IMR-90 (cell line): ENCODE measurements at regions not wholly inside any gene's neighbourhood (a gene's known extent, or its start where the extent isn't known, plus 50 kb on each side); places are given as distances from the start of the nearest gene placed in this dataset.
"Not testable (repeated sequence)": the region's sequence is repeated elsewhere in the genome, so short reads cannot be mapped to it uniquely, and the experiment has no call there.

Source experiments
- ATAC-seq: fragments of 200-7000 bp; cut with Tn5 transposase; 2 replicates; pipeline ENCODE4 v1.9.1; 2020; ENCODE audit warnings: low read depth, mild to moderate bottlenecking, moderate library complexity
- BruUV-seq: library from RNA; stranded (reverse); fragments of 400-500 nt; replicated peaks from 2 replicates; lab custom pipeline; 2021; lab: Mats Ljungman, UMichigan
- CTCF ChIA-PET: fragments of 300-600 bp; formaldehyde crosslinking; extraction: SDS; loops from one replicate; lab custom pipeline; 2021; ENCODE audit warnings: antibody characterized with exemption; lab: Yijun Ruan, JAX
- POLR2A ChIA-PET: fragments of 300-600 bp; sonication (Branson Sonifier 250); formaldehyde crosslinking; loops from one replicate; lab custom pipeline; 2022; ENCODE audit warnings: antibody characterized with exemption; ENCODE audit not compliant: unreplicated experiment; lab: Charles Lee
- DNase-seq: peaks from one replicate; pipeline ENCODE4 v3.0.0; 2013
- H2AFZ ChIP-seq: replicated peaks from 2 replicates; pipeline ENCODE3; 2013; ENCODE audit warnings: low read length, mild to moderate bottlenecking; ENCODE audit not compliant: poor library complexity
- H2AK5ac ChIP-seq: 2 replicates; pipeline ENCODE4 v1.6.1; 2013; ENCODE audit warnings: low read depth, low read length, inconsistent platforms
- H2AK9ac ChIP-seq: replicated peaks from 2 replicates; pipeline ENCODE3; 2013; ENCODE audit warnings: mild to moderate bottlenecking, low read depth, low read length, moderate library complexity; ENCODE audit not compliant: poor library complexity
- H2BK120ac ChIP-seq: 2 replicates; pipeline ENCODE4 v1.6.1; 2013; ENCODE audit warnings: low read depth, low read length, inconsistent platforms
- H2BK15ac ChIP-seq: 3 replicates; pipeline ENCODE4 v1.6.1; 2013; ENCODE audit warnings: low read depth, low read length, inconsistent platforms
- H2BK20ac ChIP-seq: 2 replicates; pipeline ENCODE4 v1.6.1; 2013; ENCODE audit warnings: low read depth, mild to moderate bottlenecking, inconsistent platforms, low read length, moderate library complexity
- H2BK5ac ChIP-seq: 2 replicates; pipeline ENCODE4 v1.6.1; 2013; ENCODE audit warnings: mild to moderate bottlenecking, low read depth, low read length, inconsistent platforms; ENCODE audit not compliant: poor library complexity, severe bottlenecking
- H3K14ac ChIP-seq: replicated peaks from 2 replicates; pipeline ENCODE4 v1.6.1; 2013; ENCODE audit warnings: low read depth, low read length, inconsistent platforms
- H3K18ac ChIP-seq: 2 replicates; pipeline ENCODE4 v1.6.1; 2013; ENCODE audit warnings: low read depth, low read length, control low read depth
- H3K23ac ChIP-seq: 2 replicates; pipeline ENCODE4 v1.6.1; 2013; ENCODE audit warnings: low read depth, low read length, inconsistent platforms
- H3K27ac ChIP-seq: 2 replicates; pipeline ENCODE4 v1.5.1; 2013; ENCODE audit warnings: mild to moderate bottlenecking, control low read depth, low read length; ENCODE audit not compliant: insufficient read depth
- H3K27me3 ChIP-seq: 2 replicates; pipeline ENCODE4 v1.6.1; 2013; ENCODE audit warnings: low read length; ENCODE audit not compliant: control insufficient read depth, insufficient read depth
- H3K36me3 ChIP-seq: 2 replicates; pipeline ENCODE4 v1.6.1; 2013; ENCODE audit warnings: low read length, mixed read lengths; ENCODE audit not compliant: control insufficient read depth, insufficient read depth
- H3K4ac ChIP-seq: 2 replicates; pipeline ENCODE4 v1.6.1; 2013; ENCODE audit warnings: low read depth, low read length, inconsistent platforms
- H3K4me1 ChIP-seq: 2 replicates; pipeline ENCODE4 v1.6.1; 2013; ENCODE audit warnings: low read length, mixed read lengths; ENCODE audit not compliant: control insufficient read depth, insufficient read depth
- H3K4me2 ChIP-seq: 2 replicates; pipeline ENCODE4 v1.6.1; 2013; ENCODE audit warnings: low read depth, mild to moderate bottlenecking, control low read depth, low read length, moderate library complexity
- H3K4me3 ChIP-seq: 2 replicates; pipeline ENCODE4 v1.5.1; 2013; ENCODE audit warnings: low read depth, mild to moderate bottlenecking, control low read depth, low read length, moderate library complexity; ENCODE audit not compliant: insufficient read depth
- H3K56ac ChIP-seq: 2 replicates; pipeline ENCODE4 v1.6.1; 2013; ENCODE audit warnings: low read length, inconsistent platforms; ENCODE audit not compliant: insufficient read depth; ENCODE audit errors: extremely low read depth
- H3K79me1 ChIP-seq, 2 experiments: 2 replicates each; pipeline ENCODE4 v1.6.1; 2013; ENCODE audit warnings: low read length in 2 of 2, inconsistent platforms in 1 of 2, low read depth in 1 of 2
- H3K9ac ChIP-seq: 2 replicates; pipeline ENCODE4 v1.6.1; 2013; ENCODE audit warnings: low read depth, low read length, control low read depth
- H3K9me1 ChIP-seq: 2 replicates; pipeline ENCODE4 v1.6.1; 2013; ENCODE audit warnings: low read length, inconsistent platforms; ENCODE audit not compliant: insufficient read depth
- H3K9me3 ChIP-seq: 2 replicates; pipeline ENCODE4 v1.6.1; 2013; ENCODE audit warnings: low read length; ENCODE audit not compliant: control insufficient read depth, insufficient read depth
- H4K20me1 ChIP-seq: 2 replicates; pipeline ENCODE4 v1.6.1; 2013; ENCODE audit warnings: low read length, inconsistent platforms; ENCODE audit not compliant: insufficient read depth
- H4K5ac ChIP-seq: 2 replicates; pipeline ENCODE4 v1.6.1; 2013; ENCODE audit warnings: mild to moderate bottlenecking, low read depth, low read length, control low read depth
- H4K8ac ChIP-seq, 2 experiments: 2 replicates each; pipeline ENCODE4 v1.6.1; 2013; ENCODE audit warnings: low read depth in 2 of 2, low read length in 2 of 2, control low read depth in 1 of 2, inconsistent platforms in 1 of 2
- H4K91ac ChIP-seq: 2 replicates; pipeline ENCODE4 v1.6.1; 2013; ENCODE audit warnings: low read depth, low read length, inconsistent platforms; ENCODE audit not compliant: insufficient read depth
- WGBS, 2 experiments: methylation state at CpG; one replicate each; pipeline versions ENCODE4 v1.1.5 to v1.1.7; 2013; ENCODE audit warnings: missing lambda C conversion rate in 2 of 2; ENCODE audit not compliant: insufficient read length in 1 of 2; ENCODE audit errors: extremely low coverage in 2 of 2; 5-methylcytosine and 5-hydroxymethylcytosine counted together
- dilution Hi-C: fragments of 300-500 bp; cut with HindIII; formaldehyde crosslinking; loops from one replicate; pipeline ENCODE4 v1.14.3; 2018; ENCODE audit warnings: low sequenced_read_pairs; ENCODE audit not compliant: unreplicated experiment
- in situ Hi-C: fragments of 300-500 bp; cut with MboI; formaldehyde crosslinking; loops from 3 replicates; pipeline ENCODE4 v1.14.3; 2019; ENCODE audit warnings: low sequenced_read_pairs, inconsistent platforms, mixed read lengths
- intact Hi-C: fragments of 100-400 bp; cut with micrococcal nuclease; formaldehyde crosslinking; loops from 2 replicates; pipeline ENCODE4 v1.10.0; 2022

GRCh38 chr15:75116143-75116542 is 85.5 kb upstream of the C15orf39 start:
- CTCF ChIA-PET, ATAC-seq, H2BK20ac ChIP-seq, H3K9ac ChIP-seq, BruUV-seq, H3K36me3 ChIP-seq, H2BK120ac ChIP-seq, H2BK5ac ChIP-seq, H4K20me1 ChIP-seq, H2AK5ac ChIP-seq, intact Hi-C loops, H3K4ac ChIP-seq, H4K5ac ChIP-seq, DNase-seq, H3K4me3 ChIP-seq, H3K9me1 ChIP-seq, H3K23ac ChIP-seq, H3K9me3 ChIP-seq, POLR2A ChIA-PET, H2AFZ ChIP-seq, H4K8ac ChIP-seq, dilution Hi-C loops, H3K4me1 ChIP-seq, H3K4me2 ChIP-seq, H3K27me3 ChIP-seq, H2AK9ac ChIP-seq, H3K18ac ChIP-seq, H2BK15ac ChIP-seq, H4K91ac ChIP-seq, H3K27ac ChIP-seq, H3K14ac ChIP-seq, H3K79me1 ChIP-seq, H3K56ac ChIP-seq, in situ Hi-C loops: not testable (repeated sequence)
- WGBS, 2 experiments = 92% methylated on average over 13 of the region's 31 CpGs; no CpG with 5 or more reads in 1 of the 2 experiments
